ENCODE measurements at regions not wholly inside any gene's neighbourhood (a gene's known extent, or its start where the extent isn't known, plus 50 kb on each side); places are given as distances from the start of the nearest gene placed in this dataset.

DNA sequence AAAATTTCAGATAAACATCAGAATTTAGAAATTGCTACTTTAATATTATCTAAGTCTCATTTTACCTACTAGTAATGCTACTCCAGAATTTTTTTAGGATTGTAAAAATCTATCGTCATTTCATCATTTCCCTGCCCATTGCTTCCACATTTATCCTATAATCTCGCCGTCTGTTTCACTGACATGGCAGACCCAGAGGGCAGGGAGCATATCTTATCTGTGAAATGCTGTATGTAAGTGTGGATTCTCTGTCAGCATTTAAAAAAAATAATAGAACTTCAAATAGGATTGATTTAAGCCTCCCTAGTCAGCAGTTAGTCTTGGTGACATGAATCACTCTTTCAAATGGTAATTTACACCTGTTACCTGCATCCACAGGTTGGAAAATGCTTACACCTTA is 314.4 kb downstream of the PCDH7 start:
- H3K36me3 ChIP-seq = no peaks in the 10 kb centered on the region
- H3K27ac ChIP-seq (replicated peaks in 1 of 4) = no peak overlapping the region
- no peak overlapping the region for H3K4me3 ChIP-seq
- DNase-seq (ENCODE audit: extremely low spot score) = no peak
- no peaks in the 10 kb centered on the region for H3K9me3 ChIP-seq
- no peaks in the 10 kb centered on the region for H3K4me1 ChIP-seq
- TF ChIP-seq, protein P1, sequence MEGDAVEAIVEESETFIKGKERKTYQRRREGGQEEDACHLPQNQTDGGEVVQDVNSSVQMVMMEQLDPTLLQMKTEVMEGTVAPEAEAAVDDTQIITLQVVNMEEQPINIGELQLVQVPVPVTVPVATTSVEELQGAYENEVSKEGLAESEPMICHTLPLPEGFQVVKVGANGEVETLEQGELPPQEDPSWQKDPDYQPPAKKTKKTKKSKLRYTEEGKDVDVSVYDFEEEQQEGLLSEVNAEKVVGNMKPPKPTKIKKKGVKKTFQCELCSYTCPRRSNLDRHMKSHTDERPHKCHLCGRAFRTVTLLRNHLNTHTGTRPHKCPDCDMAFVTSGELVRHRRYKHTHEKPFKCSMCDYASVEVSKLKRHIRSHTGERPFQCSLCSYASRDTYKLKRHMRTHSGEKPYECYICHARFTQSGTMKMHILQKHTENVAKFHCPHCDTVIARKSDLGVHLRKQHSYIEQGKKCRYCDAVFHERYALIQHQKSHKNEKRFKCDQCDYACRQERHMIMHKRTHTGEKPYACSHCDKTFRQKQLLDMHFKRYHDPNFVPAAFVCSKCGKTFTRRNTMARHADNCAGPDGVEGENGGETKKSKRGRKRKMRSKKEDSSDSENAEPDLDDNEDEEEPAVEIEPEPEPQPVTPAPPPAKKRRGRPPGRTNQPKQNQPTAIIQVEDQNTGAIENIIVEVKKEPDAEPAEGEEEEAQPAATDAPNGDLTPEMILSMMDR (IDR thresholded peaks at IDR 0.05) = no peak
- TF ChIP-seq EP300 (IDR thresholded peaks at IDR 0.05) (no peak), POLR2A (IDR thresholded peaks at IDR 0.05; ENCODE audit: low read depth) (no peak), POLR2AphosphoS5 (IDR thresholded peaks at IDR 0.05) (no peak)
- intact Hi-C loops (cut with DNase I) = no loop called here
- WGBS = 76% methylated on average over 3 of the region's 3 CpGs
- no peaks in the 10 kb centered on the region for H3K27me3 ChIP-seq

DNA sequence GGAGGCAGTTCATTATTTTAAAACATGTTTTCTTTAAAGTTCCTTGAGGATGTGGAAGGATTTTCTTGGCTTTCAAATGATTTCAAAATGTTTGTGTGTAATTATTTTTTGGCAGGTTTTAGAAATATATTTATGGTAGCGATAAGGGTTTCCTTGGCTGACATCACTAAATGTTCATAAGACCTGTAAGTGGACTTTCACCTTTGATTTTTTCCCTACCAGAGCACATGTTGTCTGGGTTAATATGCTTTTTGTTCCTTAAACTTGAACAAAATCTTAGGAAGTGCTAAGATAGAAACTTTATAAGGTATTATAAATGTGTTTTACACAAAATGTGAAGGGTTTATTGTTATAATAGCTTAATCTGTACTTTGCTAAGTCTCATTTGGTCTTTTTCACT is 315.6 kb downstream of the PCDH7 start:
- 90% methylated on average over 1 of the region's 1 CpG for WGBS
- H3K4me3 ChIP-seq = no peak overlapping the region
- no peaks in the 10 kb centered on the region for H3K27me3 ChIP-seq
- no peak for TF ChIP-seq POLR2AphosphoS5 (IDR thresholded peaks at IDR 0.05)
- TF ChIP-seq POLR2A (IDR thresholded peaks at IDR 0.05; ENCODE audit: low read depth) = no peak
- TF ChIP-seq EP300 (IDR thresholded peaks at IDR 0.05) = no peak
- intact Hi-C loops (cut with DNase I) = no loop called here
- H3K36me3 ChIP-seq = no peaks in the 10 kb centered on the region
- no peak for DNase-seq (ENCODE audit: extremely low spot score)
- H3K9me3 ChIP-seq = no peaks in the 10 kb centered on the region
- no peaks in the 10 kb centered on the region for H3K4me1 ChIP-seq
- no peak overlapping the region for H3K27ac ChIP-seq (replicated peaks in 1 of 4)

DNA sequence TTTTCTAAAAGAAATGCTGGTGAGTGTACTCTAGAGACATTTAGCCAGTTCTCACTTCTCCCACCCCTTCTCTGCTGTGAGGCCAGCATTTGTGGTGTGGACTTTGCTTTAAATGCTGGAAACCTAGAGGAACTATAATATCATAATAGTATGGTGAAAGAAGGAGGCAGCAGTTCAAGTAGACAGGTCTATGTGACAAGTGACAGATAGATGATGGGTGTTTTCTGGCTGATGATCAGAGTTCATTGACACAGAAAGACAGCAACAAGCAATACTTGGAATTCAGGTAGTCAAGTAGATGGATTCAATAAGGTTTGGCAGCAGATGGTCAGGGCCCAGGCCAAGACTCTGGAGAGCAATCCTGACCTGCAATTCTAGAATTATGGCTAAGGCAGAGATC is 317.5 kb downstream of the PCDH7 start:
- intact Hi-C loops (cut with DNase I) = no loop called here
- Histone ChIP-seq H3K9me3 (no peaks in the 10 kb centered on the region), H3K36me3 (no peaks in the 10 kb centered on the region)

DNA sequence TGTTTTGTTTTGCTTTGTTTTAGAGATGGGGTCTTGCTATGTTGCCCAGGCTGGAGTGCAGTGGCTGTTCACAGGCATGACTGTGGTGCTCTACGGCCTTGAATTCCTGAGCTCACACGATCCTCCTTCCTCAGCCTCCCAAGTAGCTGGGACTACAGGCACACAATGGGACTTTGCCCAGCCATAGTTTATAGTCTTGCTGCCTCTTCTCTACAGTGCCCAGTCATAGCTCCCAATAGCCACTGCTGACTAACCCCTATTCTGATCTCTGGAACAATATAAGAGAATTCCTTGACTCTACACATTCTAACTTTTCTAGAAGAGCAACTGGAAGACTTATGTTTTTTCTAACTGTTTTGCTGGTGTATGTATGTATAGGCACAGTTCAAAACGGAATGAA is 319.2 kb downstream of the PCDH7 start:
- intact Hi-C loops (cut with DNase I) = no loop called here
- TF ChIP-seq POLR2AphosphoS5 (IDR thresholded peaks at IDR 0.05) = no peak
- TF ChIP-seq, protein P1 (IDR thresholded peaks at IDR 0.05) = no peak
- TF ChIP-seq EP300 (IDR thresholded peaks at IDR 0.05) = no peak
- no peak for TF ChIP-seq POLR2A (IDR thresholded peaks at IDR 0.05; ENCODE audit: low read depth)
- H3K27ac ChIP-seq (replicated peaks in 1 of 4) = no peak overlapping the region
- WGBS = 90% methylated on average over 3 of the region's 3 CpGs
- H3K9me3 ChIP-seq = no peaks in the 10 kb centered on the region
- H3K27me3 ChIP-seq = no peaks in the 10 kb centered on the region
- no peak for DNase-seq (ENCODE audit: extremely low spot score)
- no peaks in the 10 kb centered on the region for H3K4me1 ChIP-seq
- H3K4me3 ChIP-seq = no peak overlapping the region
- H3K36me3 ChIP-seq = no peaks in the 10 kb centered on the region

More for the DNA sequence above, 317.5 kb downstream of the PCDH7 start:
- H3K4me1 ChIP-seq = no peaks in the 10 kb centered on the region
- no peak overlapping the region for H3K27ac ChIP-seq (replicated peaks in 1 of 4)
- no peak for DNase-seq (ENCODE audit: extremely low spot score)
- TF ChIP-seq POLR2A (IDR thresholded peaks at IDR 0.05; ENCODE audit: low read depth) (no peak), POLR2AphosphoS5 (IDR thresholded peaks at IDR 0.05) (no peak)
- TF ChIP-seq, protein P1 (IDR thresholded peaks at IDR 0.05) = no peak
- no peak overlapping the region for H3K4me3 ChIP-seq
- no peaks in the 10 kb centered on the region for H3K27me3 ChIP-seq

DNA sequence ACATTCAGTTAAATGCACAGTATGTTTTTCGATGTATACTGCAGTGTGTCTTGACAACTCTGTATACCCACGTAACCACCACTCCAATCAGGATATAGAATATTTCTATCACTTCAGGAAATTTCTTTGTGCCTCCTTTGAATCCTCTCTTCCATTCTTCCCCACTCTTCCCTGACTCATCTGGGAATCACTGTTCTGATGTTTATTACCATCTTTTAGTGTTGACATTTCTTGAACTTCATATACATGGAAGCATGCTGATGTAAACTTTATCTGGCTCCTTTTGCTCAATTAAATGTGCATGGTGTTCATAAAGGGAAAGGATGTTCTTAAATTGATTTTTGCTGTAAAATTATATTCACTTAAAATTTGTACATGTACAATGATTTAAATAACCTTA is 319.9 kb downstream of the PCDH7 start:
- H3K27me3 ChIP-seq = no peaks in the 10 kb centered on the region
- WGBS = 36% methylated on average over 2 of the region's 2 CpGs
- H3K4me3 ChIP-seq = no peak overlapping the region
- no peaks in the 10 kb centered on the region for H3K4me1 ChIP-seq
- H3K27ac ChIP-seq (replicated peaks in 1 of 4) = no peak overlapping the region
- H3K9me3 ChIP-seq = no peaks in the 10 kb centered on the region
- no peak for DNase-seq (ENCODE audit: extremely low spot score)
- intact Hi-C loops (cut with DNase I) = loop anchor here (10.0 kb wide), 1 partner anchor 325 kb away; no protein-coding TSS in a partner anchor
- TF ChIP-seq POLR2AphosphoS5 (IDR thresholded peaks at IDR 0.05) (no peak), EP300 (IDR thresholded peaks at IDR 0.05) (no peak), POLR2A (IDR thresholded peaks at IDR 0.05; ENCODE audit: low read depth) (no peak)
- TF ChIP-seq, protein P1 (IDR thresholded peaks at IDR 0.05) = no peak
- no peaks in the 10 kb centered on the region for H3K36me3 ChIP-seq
